Spleen (tissue), 7 donors: ENCODE measurements at regions not wholly inside any gene's neighbourhood (a gene's known extent, or its start where the extent isn't known, plus 50 kb on each side); places are given as distances from the start of the nearest gene placed in this dataset.

Experiments
- CTCF ChIP-seq, 11 experiments: fragments of 200-600 bp in 7 of 11; fragments of 450-650 bp in 4 of 11; sonication (generic) in 4 of 11; IDR thresholded peaks in 8 of 11; conservative IDR thresholded peaks in 3 of 11; 1 replicate in 7 of 11; 2 replicates in 4 of 11; pipeline versions ENCODE4 v1.4.0 to v1.8.0; 2016 to 2021; ENCODE audit warnings: antibody characterized with exemption in 11 of 11, inconsistent platforms in 4 of 11, mild to moderate bottlenecking in 1 of 11
- POLR2A ChIP-seq, 3 donors: fragments of 450-650 bp; IDR thresholded peaks; one replicate each; pipeline ENCODE4 v1.5.1; 2017; ENCODE audit warnings: antibody characterized with exemption in 3 of 3, mild to moderate bottlenecking in 1 of 3
- POLR2AphosphoS5 ChIP-seq, 3 donors: sonication (generic); formaldehyde crosslinking; IDR thresholded peaks; one replicate each; pipeline ENCODE4 v1.5.1; 2017; ENCODE audit warnings: antibody characterized with exemption in 3 of 3
- donor health status: DM: no; HTN: no; CAD: no; lungs with moderate emphysema.
- donor health status: DM: no; HTN: no; CAD: no.
- donor health status: DM: no; HTN: no; CAD: no.

GRCh38 chr2:105575499-105576025 is 169.2 kb upstream of the NCK2 start:
- TF ChIP-seq CTCF (IDR thresholded peaks at IDR 0.05 in 8 of 11, conservative IDR thresholded peaks at IDR 0.05 in 3 of 11): no peak
- no peak for TF ChIP-seq POLR2A (IDR thresholded peaks at IDR 0.05)
- TF ChIP-seq POLR2AphosphoS5 (IDR thresholded peaks at IDR 0.05): no peak
